ENCODE measurements at regions not wholly inside any gene's neighbourhood (a gene's known extent, or its start where the extent isn't known, plus 50 kb on each side); places are given as distances from the start of the nearest gene placed in this dataset.
"Not testable (repeated sequence)": the region's sequence is repeated elsewhere in the genome, so short reads cannot be mapped to it uniquely, and the experiment has no call there.

- no peak overlapping the region for H3K4me3 ChIP-seq (ENCODE audit: low read length in 2 of 2)
- DNase-seq, result no peak
- peaks cover 0 to 15% (median 6%) of the 10 kb centered on the region in 8 donors for H3K9me3 Mint-ChIP-seq
- H3K27ac ChIP-seq (ENCODE audit: low read depth, low read length), result no peak overlapping the region
- H3K9me3 ChIP-seq (ENCODE audit: control insufficient read depth in 1 of 2, low read length in 2 of 2), result no peaks in the 10 kb centered on the region
- no peaks in the 10 kb centered on the region for H3K27me3 ChIP-seq (ENCODE audit: insufficient read depth, low read length)
- H3K36me3 ChIP-seq (ENCODE audit: insufficient read depth, low read length), result no peaks in the 10 kb centered on the region
- no peaks in the 10 kb centered on the region for H3K27me3 Mint-ChIP-seq
- CTCF ChIA-PET (ENCODE audit: partially characterized antibody), result no interaction called here
- no peaks in the 10 kb centered on the region for H3K36me3 Mint-ChIP-seq
- H3K4me1 Mint-ChIP-seq, result no peaks in the 10 kb centered on the region
- H3K4me3 Mint-ChIP-seq, result no peak overlapping the region
- H3K27ac Mint-ChIP-seq, result no peak overlapping the region
- intact Hi-C loops (cut with micrococcal nuclease), result no loop called here
- POLR2A ChIA-PET (ENCODE audit: partially characterized antibody), result no interaction called here
- no peaks in the 10 kb centered on the region for H3K4me1 ChIP-seq (ENCODE audit: insufficient read depth, low read length)
These were observed 665.9 kb downstream of the ZBBX start for GRCh38 chr3:166714206-166714605.

- Histone ChIP-seq H3K27me3 (ENCODE audit: insufficient read depth, low read length) (no peaks in the 10 kb centered on the region), H3K27ac (ENCODE audit: low read depth, low read length) (no peak overlapping the region), H3K4me1 (ENCODE audit: insufficient read depth, low read length) (no peaks in the 10 kb centered on the region), H3K4me3 (ENCODE audit: low read length in 2 of 2) (no peak overlapping the region), H3K36me3 (ENCODE audit: insufficient read depth, low read length) (no peaks in the 10 kb centered on the region), H3K9me3 (ENCODE audit: control insufficient read depth in 1 of 2, low read length in 2 of 2) (no peaks in the 10 kb centered on the region)
- intact Hi-C loops (cut with micrococcal nuclease), result no loop called here
- POLR2A ChIA-PET (ENCODE audit: partially characterized antibody), result no interaction called here
- H3K36me3 Mint-ChIP-seq, result no peaks in the 10 kb centered on the region
- no peak overlapping the region for H3K4me3 Mint-ChIP-seq
- H3K4me1 Mint-ChIP-seq, result no peaks in the 10 kb centered on the region
- CTCF ChIA-PET (ENCODE audit: partially characterized antibody), result no interaction called here
- no peak overlapping the region for H3K27ac Mint-ChIP-seq
- no peak for DNase-seq
- no peaks in the 10 kb centered on the region for H3K27me3 Mint-ChIP-seq
- peaks cover 0 to 15% (median 6%) of the 10 kb centered on the region in 8 donors for H3K9me3 Mint-ChIP-seq
These were observed 666.3 kb downstream of the ZBBX start for GRCh38 chr3:166713787-166714186.

GRCh38 chr3:166706094-166706493 is 674.0 kb downstream of the ZBBX start:
- no peak overlapping the region for H3K4me3 Mint-ChIP-seq
- Histone ChIP-seq H3K9me3 (ENCODE audit: control insufficient read depth in 1 of 2, low read length in 2 of 2) (no peaks in the 10 kb centered on the region), H3K4me3 (ENCODE audit: low read length in 2 of 2) (no peak overlapping the region), H3K27ac (ENCODE audit: low read depth, low read length) (no peak overlapping the region), H3K4me1 (ENCODE audit: insufficient read depth, low read length) (no peaks in the 10 kb centered on the region), H3K36me3 (ENCODE audit: insufficient read depth, low read length) (no peaks in the 10 kb centered on the region), H3K27me3 (ENCODE audit: insufficient read depth, low read length) (no peaks in the 10 kb centered on the region)
- no peaks in the 10 kb centered on the region for H3K4me1 Mint-ChIP-seq
- H3K27ac Mint-ChIP-seq, result no peak overlapping the region
- H3K36me3 Mint-ChIP-seq, result no peaks in the 10 kb centered on the region
- intact Hi-C loops (cut with micrococcal nuclease), result no loop called here
- no peak for DNase-seq
- no peaks in the 10 kb centered on the region for H3K27me3 Mint-ChIP-seq
- POLR2A ChIA-PET (ENCODE audit: partially characterized antibody), result no interaction called here
- H3K9me3 Mint-ChIP-seq, result peaks cover 0 to 8% (median 3%) of the 10 kb centered on the region in 8 donors
- CTCF ChIA-PET (ENCODE audit: partially characterized antibody), result no interaction called here

GRCh38 chr3:166697495-166697894 is 682.6 kb downstream of the ZBBX start:
- H3K4me1 ChIP-seq (ENCODE audit: insufficient read depth, low read length), result no peaks in the 10 kb centered on the region
- POLR2A ChIA-PET (ENCODE audit: partially characterized antibody), result no interaction called here
- Mint-ChIP-seq H3K4me3 (no peak overlapping the region), H3K4me1 (no peaks in the 10 kb centered on the region), H3K27ac (no peak overlapping the region), H3K27me3 (no peaks in the 10 kb centered on the region), H3K9me3 (peaks cover 0 to 8% (median 5%) of the 10 kb centered on the region in 8 donors), H3K36me3 (no peaks in the 10 kb centered on the region)
- no peak for DNase-seq
- intact Hi-C loops (cut with micrococcal nuclease), result no loop called here
- H3K36me3 ChIP-seq (ENCODE audit: insufficient read depth, low read length), result no peaks in the 10 kb centered on the region
- no peaks in the 10 kb centered on the region for H3K27me3 ChIP-seq (ENCODE audit: insufficient read depth, low read length)
- H3K4me3 ChIP-seq (ENCODE audit: low read length in 2 of 2), result no peak overlapping the region
- CTCF ChIA-PET (ENCODE audit: partially characterized antibody), result no interaction called here
- no peaks in the 10 kb centered on the region for H3K9me3 ChIP-seq (ENCODE audit: control insufficient read depth in 1 of 2, low read length in 2 of 2)
- H3K27ac ChIP-seq (ENCODE audit: low read depth, low read length), result no peak overlapping the region

GRCh38 chr3:166696103-166696502 is 684.0 kb downstream of the ZBBX start:
- H3K4me1 Mint-ChIP-seq, result no peaks in the 10 kb centered on the region
- H3K9me3 ChIP-seq (ENCODE audit: control insufficient read depth in 1 of 2, low read length in 2 of 2), result no peaks in the 10 kb centered on the region
- H3K36me3 Mint-ChIP-seq, result no peaks in the 10 kb centered on the region
- no peak overlapping the region for H3K27ac ChIP-seq (ENCODE audit: low read depth, low read length)
- no peak overlapping the region for H3K27ac Mint-ChIP-seq
- DNase-seq, result no peak
- no peaks in the 10 kb centered on the region for H3K4me1 ChIP-seq (ENCODE audit: insufficient read depth, low read length)
- no peaks in the 10 kb centered on the region for H3K27me3 ChIP-seq (ENCODE audit: insufficient read depth, low read length)
- no peak overlapping the region for H3K4me3 Mint-ChIP-seq
- CTCF ChIA-PET (ENCODE audit: partially characterized antibody), result no interaction called here
- no peak overlapping the region for H3K4me3 ChIP-seq (ENCODE audit: low read length in 2 of 2)
- H3K9me3 Mint-ChIP-seq, result peaks cover 0 to 8% (median 6%) of the 10 kb centered on the region in 8 donors
- no peaks in the 10 kb centered on the region for H3K36me3 ChIP-seq (ENCODE audit: insufficient read depth, low read length)
- H3K27me3 Mint-ChIP-seq, result no peaks in the 10 kb centered on the region
- intact Hi-C loops (cut with micrococcal nuclease), result no loop called here
- POLR2A ChIA-PET (ENCODE audit: partially characterized antibody), result no interaction called here

- no peak for DNase-seq
- H3K36me3 Mint-ChIP-seq, result no peaks in the 10 kb centered on the region
These were observed 691.4 kb downstream of the ZBBX start for GRCh38 chr3:166688665-166689064.

GRCh38 chr3:166685246-166685645 is 694.9 kb downstream of the ZBBX start:
- no peak overlapping the region for H3K4me3 ChIP-seq (ENCODE audit: low read length in 2 of 2)
- no peaks in the 10 kb centered on the region for H3K4me1 ChIP-seq (ENCODE audit: insufficient read depth, low read length)
- intact Hi-C loops (cut with micrococcal nuclease), result no loop called here
- H3K4me3 Mint-ChIP-seq, result no peak overlapping the region
- no peaks in the 10 kb centered on the region for H3K27me3 Mint-ChIP-seq
- DNase-seq, result no peak
- ChIA-PET CTCF (ENCODE audit: partially characterized antibody) (no interaction called here), POLR2A (ENCODE audit: partially characterized antibody) (no interaction called here)
- no peaks in the 10 kb centered on the region for H3K9me3 ChIP-seq (ENCODE audit: control insufficient read depth in 1 of 2, low read length in 2 of 2)
- H3K27me3 ChIP-seq (ENCODE audit: insufficient read depth, low read length), result no peaks in the 10 kb centered on the region
- H3K27ac Mint-ChIP-seq, result no peak overlapping the region
- no peaks in the 10 kb centered on the region for H3K4me1 Mint-ChIP-seq
- peaks cover 0 to 10% (median 4%) of the 10 kb centered on the region in 8 donors for H3K9me3 Mint-ChIP-seq
- no peaks in the 10 kb centered on the region for H3K36me3 ChIP-seq (ENCODE audit: insufficient read depth, low read length)
- no peak overlapping the region for H3K27ac ChIP-seq (ENCODE audit: low read depth, low read length)
- H3K36me3 Mint-ChIP-seq, result no peaks in the 10 kb centered on the region

More at GRCh38 chr3:166688665-166689064, 691.4 kb downstream of the ZBBX start:
- no peaks in the 10 kb centered on the region for H3K27me3 ChIP-seq (ENCODE audit: insufficient read depth, low read length)
- H3K27ac Mint-ChIP-seq, result no peak overlapping the region
- no peaks in the 10 kb centered on the region for H3K9me3 ChIP-seq (ENCODE audit: control insufficient read depth in 1 of 2, low read length in 2 of 2)
- H3K9me3 Mint-ChIP-seq, result peaks cover 0 to 17% (median 4%) of the 10 kb centered on the region in 8 donors
- H3K36me3 ChIP-seq (ENCODE audit: insufficient read depth, low read length), result no peaks in the 10 kb centered on the region
- H3K27ac ChIP-seq (ENCODE audit: low read depth, low read length), result no peak overlapping the region
- H3K27me3 Mint-ChIP-seq, result no peaks in the 10 kb centered on the region
- ChIA-PET POLR2A (ENCODE audit: partially characterized antibody) (no interaction called here), CTCF (ENCODE audit: partially characterized antibody) (no interaction called here)
- H3K4me3 ChIP-seq (ENCODE audit: low read length in 2 of 2), result no peak overlapping the region
- no peaks in the 10 kb centered on the region for H3K4me1 ChIP-seq (ENCODE audit: insufficient read depth, low read length)
- no peak overlapping the region for H3K4me3 Mint-ChIP-seq
- intact Hi-C loops (cut with micrococcal nuclease), result no loop called here
- no peaks in the 10 kb centered on the region for H3K4me1 Mint-ChIP-seq

GRCh38 chr3:166684077-166684476 is 696.0 kb downstream of the ZBBX start:
- H3K9me3 Mint-ChIP-seq, result peaks cover 0 to 10% (median 4%) of the 10 kb centered on the region in 8 donors
- H3K36me3 Mint-ChIP-seq; H3K27ac Mint-ChIP-seq; H3K27me3 Mint-ChIP-seq; H3K9me3 ChIP-seq (ENCODE audit: control insufficient read depth in 1 of 2, low read length in 2 of 2); H3K4me3 Mint-ChIP-seq; H3K4me1 Mint-ChIP-seq; intact Hi-C loops (cut with micrococcal nuclease); H3K27ac ChIP-seq (ENCODE audit: low read depth, low read length); H3K27me3 ChIP-seq (ENCODE audit: insufficient read depth, low read length); H3K4me1 ChIP-seq (ENCODE audit: insufficient read depth, low read length); DNase-seq; POLR2A ChIA-PET (ENCODE audit: partially characterized antibody); CTCF ChIA-PET (ENCODE audit: partially characterized antibody); H3K4me3 ChIP-seq (ENCODE audit: low read length in 2 of 2); H3K36me3 ChIP-seq (ENCODE audit: insufficient read depth, low read length): not testable (repeated sequence)
